Fibroblast of lung (primary cell): ENCODE measurements at regions not wholly inside any gene's neighbourhood (a gene's known extent, or its start where the extent isn't known, plus 50 kb on each side); places are given as distances from the start of the nearest gene placed in this dataset.

ENCODE experiments used
- DNase-seq, 2 donors: peaks; one replicate each; pipeline versions ENCODE4 v3.0.0 to v3.0.0-alpha.2; 2010; ENCODE audit warnings: low read depth in 2 of 2
- H2AFZ ChIP-seq: 2 replicates; pipeline ENCODE4 v1.5.1; 2012; ENCODE audit warnings: low read length, control low read depth, inconsistent platforms
- H3K27ac ChIP-seq: 2 replicates; pipeline ENCODE4 v1.5.1; 2011; ENCODE audit warnings: low read length, control low read depth; ENCODE audit not compliant: insufficient read depth
- H3K27me3 ChIP-seq: 2 replicates; pipeline ENCODE4 v1.5.1; 2011; ENCODE audit warnings: mild to moderate bottlenecking, low read length; ENCODE audit not compliant: control insufficient read depth, insufficient read depth
- H3K36me3 ChIP-seq: 2 replicates; pipeline ENCODE4 v1.5.1; 2011; ENCODE audit warnings: low read length; ENCODE audit not compliant: control insufficient read depth, insufficient read depth
- H3K4me1 ChIP-seq: 2 replicates; pipeline ENCODE4 v1.5.1; 2011; ENCODE audit warnings: low read length; ENCODE audit not compliant: control insufficient read depth, insufficient read depth; ENCODE audit errors: extremely low read depth
- H3K4me2 ChIP-seq: 2 replicates; pipeline ENCODE4 v1.5.1; 2011; ENCODE audit warnings: low read length, control low read depth; ENCODE audit not compliant: insufficient read depth; ENCODE audit errors: extremely low read depth
- H3K4me3 ChIP-seq, 4 experiments: fragments of 200-600 bp in 1 of 4; sonication (generic) in 1 of 4; replicated peaks in 1 of 4; 2 replicates each; pipeline ENCODE4 v1.5.1; 2011 to 2016; ENCODE audit warnings: low read length in 4 of 4, low read depth in 3 of 4, mild to moderate bottlenecking in 3 of 4, control low read depth in 2 of 4, inconsistent platforms in 1 of 4, mixed read lengths in 1 of 4; ENCODE audit not compliant: insufficient read depth in 1 of 4; ENCODE audit errors: control extremely low read depth in 1 of 4
- H3K79me2 ChIP-seq: 2 replicates; pipeline ENCODE4 v1.5.1; 2012; ENCODE audit warnings: mild to moderate bottlenecking, low read length, inconsistent platforms; ENCODE audit not compliant: control insufficient read depth, insufficient read depth
- H3K9ac ChIP-seq: 2 replicates; pipeline ENCODE4 v1.5.1; 2011; ENCODE audit warnings: mild to moderate bottlenecking, low read length, control low read depth; ENCODE audit not compliant: insufficient read depth
- H3K9me3 ChIP-seq: 2 replicates; pipeline ENCODE4 v1.5.1; 2012; ENCODE audit warnings: low read depth, low read length; ENCODE audit not compliant: control insufficient read depth, insufficient read depth
- H4K20me1 ChIP-seq: 2 replicates; pipeline ENCODE4 v1.5.1; 2011; ENCODE audit warnings: low read length; ENCODE audit not compliant: control insufficient read depth, insufficient read depth; ENCODE audit errors: extremely low read depth
- EZH2 ChIP-seq: IDR thresholded peaks from 2 replicates; pipeline ENCODE4 v1.5.1; 2012; ENCODE audit warnings: low read length, control low read depth, mild to moderate bottlenecking; ENCODE audit errors: missing control alignments
- TF ChIP-seq, protein P1 (sequence below), 2 donors: IDR thresholded peaks in 1 of 2; conservative IDR thresholded peaks in 1 of 2; 1 replicate in 1 of 2; 2 replicates in 1 of 2; pipeline ENCODE4 v1.5.1; 2011 to 2012; ENCODE audit warnings: low read length in 2 of 2, control low read depth in 1 of 2, inconsistent platforms in 1 of 2, low read depth in 1 of 2, mild to moderate bottlenecking in 1 of 2

DNA sequence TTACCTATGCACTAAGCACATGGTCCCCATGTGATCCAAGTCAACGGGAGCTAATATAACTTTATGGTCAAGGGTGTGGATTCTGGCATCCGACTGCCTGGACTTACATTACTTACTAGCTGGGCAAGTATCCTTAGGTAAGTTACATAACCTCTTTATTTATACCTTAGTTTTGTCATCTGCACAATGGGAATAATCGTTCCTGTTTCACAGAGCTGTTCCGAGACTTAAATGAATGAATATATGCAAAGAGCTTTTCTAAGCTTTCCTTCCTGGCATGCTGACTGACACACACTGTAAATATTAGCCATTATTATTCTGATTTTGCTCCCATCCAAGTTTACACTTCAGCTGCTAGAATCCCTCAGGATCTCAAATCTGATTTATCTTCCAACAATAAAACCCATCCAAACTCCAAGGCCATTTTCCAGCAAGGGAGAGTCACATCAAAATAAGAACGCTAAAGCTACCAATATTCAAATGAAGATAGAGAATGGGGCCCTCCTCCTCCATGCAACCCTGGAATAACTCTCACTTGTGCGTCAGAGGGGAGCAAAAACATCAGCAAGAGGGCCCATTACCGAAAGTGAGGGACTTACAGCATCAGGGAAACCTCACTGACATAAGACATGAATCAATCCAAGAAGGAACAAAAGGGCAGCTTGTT is 115.6 kb upstream of the KAZN start:
- TF ChIP-seq EZH2, result no peak
- TF ChIP-seq, protein P1, sequence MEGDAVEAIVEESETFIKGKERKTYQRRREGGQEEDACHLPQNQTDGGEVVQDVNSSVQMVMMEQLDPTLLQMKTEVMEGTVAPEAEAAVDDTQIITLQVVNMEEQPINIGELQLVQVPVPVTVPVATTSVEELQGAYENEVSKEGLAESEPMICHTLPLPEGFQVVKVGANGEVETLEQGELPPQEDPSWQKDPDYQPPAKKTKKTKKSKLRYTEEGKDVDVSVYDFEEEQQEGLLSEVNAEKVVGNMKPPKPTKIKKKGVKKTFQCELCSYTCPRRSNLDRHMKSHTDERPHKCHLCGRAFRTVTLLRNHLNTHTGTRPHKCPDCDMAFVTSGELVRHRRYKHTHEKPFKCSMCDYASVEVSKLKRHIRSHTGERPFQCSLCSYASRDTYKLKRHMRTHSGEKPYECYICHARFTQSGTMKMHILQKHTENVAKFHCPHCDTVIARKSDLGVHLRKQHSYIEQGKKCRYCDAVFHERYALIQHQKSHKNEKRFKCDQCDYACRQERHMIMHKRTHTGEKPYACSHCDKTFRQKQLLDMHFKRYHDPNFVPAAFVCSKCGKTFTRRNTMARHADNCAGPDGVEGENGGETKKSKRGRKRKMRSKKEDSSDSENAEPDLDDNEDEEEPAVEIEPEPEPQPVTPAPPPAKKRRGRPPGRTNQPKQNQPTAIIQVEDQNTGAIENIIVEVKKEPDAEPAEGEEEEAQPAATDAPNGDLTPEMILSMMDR (conservative IDR thresholded peaks at IDR 0.05 in 1 of 2, IDR thresholded peaks at IDR 0.05 in 1 of 2; ENCODE audit: low read depth in 1 of 2, low read length in 2 of 2), result no peak
- no peaks in the 10 kb centered on the region for H3K27me3 ChIP-seq
- H3K36me3 ChIP-seq, result no peaks in the 10 kb centered on the region
- no peak overlapping the region for H3K4me3 ChIP-seq
- DNase-seq, result no peak
- H4K20me1 ChIP-seq, result no peaks in the 10 kb centered on the region
- H3K27ac ChIP-seq, result no peak overlapping the region
- no peak overlapping the region for H2AFZ ChIP-seq
- peaks cover 5% of the 10 kb centered on the region for H3K4me1 ChIP-seq
- H3K9ac ChIP-seq, result no peak overlapping the region
- no peaks in the 10 kb centered on the region for H3K9me3 ChIP-seq
- H3K79me2 ChIP-seq, result no peaks in the 10 kb centered on the region
- H3K4me2 ChIP-seq, result no peak overlapping the region

DNA sequence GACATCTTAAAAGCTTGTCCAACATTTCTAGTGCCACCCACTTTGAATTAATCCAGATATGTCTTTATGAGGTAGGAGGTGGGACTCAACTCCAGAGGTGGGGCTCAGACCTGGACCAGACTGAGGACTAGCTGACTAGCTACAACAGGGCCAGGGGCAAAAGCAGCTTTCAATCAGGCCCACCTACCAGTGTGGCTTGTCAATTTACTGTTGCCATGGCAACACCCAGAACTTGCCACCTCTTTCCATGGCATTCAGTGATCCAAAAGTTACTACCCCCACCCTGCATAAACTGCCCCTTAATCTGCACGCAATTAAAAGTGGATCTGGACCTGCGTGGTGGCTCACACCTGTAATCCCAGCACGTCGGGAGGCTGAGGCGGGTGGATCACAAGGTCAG is 113.2 kb upstream of the KAZN start:
- no peak overlapping the region for H3K4me2 ChIP-seq
- no peaks in the 10 kb centered on the region for H3K9me3 ChIP-seq
- no peak for DNase-seq
- no peaks in the 10 kb centered on the region for H3K79me2 ChIP-seq
- H2AFZ ChIP-seq, result no peak overlapping the region
- H4K20me1 ChIP-seq, result no peaks in the 10 kb centered on the region
- H3K4me1 ChIP-seq, result peaks cover 5% of the 10 kb centered on the region
- H3K36me3 ChIP-seq, result no peaks in the 10 kb centered on the region
- H3K27me3 ChIP-seq, result no peaks in the 10 kb centered on the region
- H3K27ac ChIP-seq, result no peak overlapping the region
- TF ChIP-seq, protein P1 (conservative IDR thresholded peaks at IDR 0.05 in 1 of 2, IDR thresholded peaks at IDR 0.05 in 1 of 2; ENCODE audit: low read depth in 1 of 2, low read length in 2 of 2), result no peak
- no peak for TF ChIP-seq EZH2
- no peak overlapping the region for H3K4me3 ChIP-seq
- H3K9ac ChIP-seq, result no peak overlapping the region

DNA sequence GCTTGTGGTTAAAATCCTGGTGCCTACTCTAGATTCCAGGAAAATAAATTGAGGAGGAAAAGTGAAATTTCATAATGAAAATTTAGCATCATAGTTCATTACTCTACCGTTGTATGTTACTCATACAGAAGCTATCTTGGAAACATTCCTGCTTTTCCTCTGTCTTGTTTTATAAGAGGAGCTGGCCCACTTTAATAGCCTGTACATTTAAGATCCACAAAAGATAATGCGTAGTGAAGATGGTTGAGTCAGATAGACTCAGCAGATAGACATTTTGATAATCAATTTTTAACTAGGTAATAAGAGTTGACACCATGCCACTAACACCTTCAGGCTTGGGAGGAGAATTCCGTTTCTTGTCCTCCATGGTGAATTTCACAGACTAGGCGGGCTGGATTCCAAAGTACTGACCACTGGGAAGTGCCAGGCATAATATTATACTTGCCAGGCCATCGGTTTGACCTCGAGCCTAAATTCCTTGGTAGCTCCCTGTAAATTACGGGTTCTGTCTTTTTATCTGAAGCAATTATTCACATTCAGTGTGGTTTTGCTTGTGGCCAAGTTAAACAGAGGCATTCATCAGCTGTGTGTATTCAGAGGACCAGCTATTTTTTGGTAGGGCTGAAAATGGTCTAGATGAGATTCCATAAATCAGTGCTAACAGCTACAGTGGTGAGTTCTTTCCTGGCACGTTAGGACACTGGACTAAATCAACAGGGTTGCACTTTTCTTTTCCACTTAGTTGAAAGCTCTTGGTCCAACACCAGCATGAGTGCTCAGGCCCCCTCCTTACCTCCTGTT is 111.9 kb upstream of the KAZN start:
- no peaks in the 10 kb centered on the region for H3K27me3 ChIP-seq
- no peaks in the 10 kb centered on the region for H3K36me3 ChIP-seq
- no peak overlapping the region for H3K4me3 ChIP-seq
- H3K79me2 ChIP-seq, result no peaks in the 10 kb centered on the region
- DNase-seq, result peak; percentile 86 to 99
- H4K20me1 ChIP-seq, result no peaks in the 10 kb centered on the region
- H3K4me2 ChIP-seq, result peak overlapping the region; percentile 41
- H2AFZ ChIP-seq, result no peak overlapping the region
- H3K9me3 ChIP-seq, result no peaks in the 10 kb centered on the region
- no peak overlapping the region for H3K9ac ChIP-seq
- TF ChIP-seq, protein P1 (conservative IDR thresholded peaks at IDR 0.05 in 1 of 2, IDR thresholded peaks at IDR 0.05 in 1 of 2; ENCODE audit: low read depth in 1 of 2, low read length in 2 of 2), result no peak
- H3K27ac ChIP-seq, result peak overlapping the region; percentile 31
- peaks cover 5% of the 10 kb centered on the region for H3K4me1 ChIP-seq
